ENCODE measurements at regions not wholly inside any gene's neighbourhood (a gene's known extent, or its start where the extent isn't known, plus 50 kb on each side); places are given as distances from the start of the nearest gene placed in this dataset.

DNA sequence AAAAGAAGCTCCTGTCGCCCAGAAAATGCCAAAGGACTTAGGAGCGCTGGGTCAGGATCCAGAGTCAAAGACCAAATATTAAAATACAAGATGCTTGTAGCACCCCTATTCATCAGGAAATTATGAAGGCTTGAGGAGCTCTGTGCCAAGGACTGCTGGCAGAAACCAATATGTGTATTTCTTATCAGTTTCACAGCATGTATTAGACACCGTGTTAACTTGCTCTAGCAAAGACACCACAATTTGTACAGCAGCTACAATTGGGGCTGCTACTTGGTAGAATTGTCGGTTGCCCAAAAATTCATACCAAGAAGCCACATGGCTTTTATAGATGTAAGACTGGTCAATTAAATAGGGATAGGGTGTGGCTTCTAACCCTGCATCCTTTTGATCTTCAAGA is 128.8 kb downstream of the CD47 start:
- no peak for TF ChIP-seq CTCF (IDR thresholded peaks at IDR 0.05 in 2 of 3, conservative IDR thresholded peaks at IDR 0.05 in 1 of 3; ENCODE audit: control insufficient read depth in 2 of 3, extremely low read depth in 1 of 3, insufficient read depth in 1 of 3, low read depth in 3 of 3, low read length in 3 of 3)
- TF ChIP-seq BRCA1 (IDR thresholded peaks at IDR 0.05; ENCODE audit: low read depth, low read length), result no peak
- TF ChIP-seq ZSCAN29 (IDR thresholded peaks at IDR 0.05), result no peak
- no peak for TF ChIP-seq CBX3 (IDR thresholded peaks at IDR 0.05; ENCODE audit: borderline replicate concordance, low read depth)
- TF ChIP-seq POLR2A (IDR thresholded peaks at IDR 0.05; ENCODE audit: low read depth, low read length), result no peak
- TF ChIP-seq EZH2 (IDR thresholded peaks at IDR 0.05; ENCODE audit: borderline replicate concordance, control insufficient read depth, low read depth, low read length), result no peak
- no peak for TF ChIP-seq MXI1 (IDR thresholded peaks at IDR 0.05; ENCODE audit: low read depth, low read length)
- no peak for TF ChIP-seq SRF (IDR thresholded peaks at IDR 0.05; ENCODE audit: low read depth in 2 of 2, low read length in 2 of 2)

All from GM12878 (cell line).